ENCODE measurements at regions not wholly inside any gene's neighbourhood (a gene's known extent, or its start where the extent isn't known, plus 50 kb on each side); places are given as distances from the start of the nearest gene placed in this dataset.

GRCh38 chr1:115179397-115180079 lies 90.2 kb upstream of the TSPAN2 start:
- TF ChIP-seq, protein P1, sequence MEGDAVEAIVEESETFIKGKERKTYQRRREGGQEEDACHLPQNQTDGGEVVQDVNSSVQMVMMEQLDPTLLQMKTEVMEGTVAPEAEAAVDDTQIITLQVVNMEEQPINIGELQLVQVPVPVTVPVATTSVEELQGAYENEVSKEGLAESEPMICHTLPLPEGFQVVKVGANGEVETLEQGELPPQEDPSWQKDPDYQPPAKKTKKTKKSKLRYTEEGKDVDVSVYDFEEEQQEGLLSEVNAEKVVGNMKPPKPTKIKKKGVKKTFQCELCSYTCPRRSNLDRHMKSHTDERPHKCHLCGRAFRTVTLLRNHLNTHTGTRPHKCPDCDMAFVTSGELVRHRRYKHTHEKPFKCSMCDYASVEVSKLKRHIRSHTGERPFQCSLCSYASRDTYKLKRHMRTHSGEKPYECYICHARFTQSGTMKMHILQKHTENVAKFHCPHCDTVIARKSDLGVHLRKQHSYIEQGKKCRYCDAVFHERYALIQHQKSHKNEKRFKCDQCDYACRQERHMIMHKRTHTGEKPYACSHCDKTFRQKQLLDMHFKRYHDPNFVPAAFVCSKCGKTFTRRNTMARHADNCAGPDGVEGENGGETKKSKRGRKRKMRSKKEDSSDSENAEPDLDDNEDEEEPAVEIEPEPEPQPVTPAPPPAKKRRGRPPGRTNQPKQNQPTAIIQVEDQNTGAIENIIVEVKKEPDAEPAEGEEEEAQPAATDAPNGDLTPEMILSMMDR (conservative IDR thresholded peaks at IDR 0.05 in 1 of 2, IDR thresholded peaks at IDR 0.05 in 1 of 2; ENCODE audit: low read depth in 1 of 2, low read length in 2 of 2): no peak
- TF ChIP-seq EZH2 (IDR thresholded peaks at IDR 0.05; ENCODE audit: low read length, missing control alignments): no peak

Data from fibroblast of lung (primary cell).